ENCODE measurements at regions not wholly inside any gene's neighbourhood (a gene's known extent, or its start where the extent isn't known, plus 50 kb on each side); places are given as distances from the start of the nearest gene placed in this dataset.
A peak's percentile ranks its signal among the peaks of the same experiment; 100 is the strongest.

GRCh38 chr9:36470643-36471290, 70.7 kb upstream of the RNF38 start (continued):
- TF ChIP-seq, protein P1, sequence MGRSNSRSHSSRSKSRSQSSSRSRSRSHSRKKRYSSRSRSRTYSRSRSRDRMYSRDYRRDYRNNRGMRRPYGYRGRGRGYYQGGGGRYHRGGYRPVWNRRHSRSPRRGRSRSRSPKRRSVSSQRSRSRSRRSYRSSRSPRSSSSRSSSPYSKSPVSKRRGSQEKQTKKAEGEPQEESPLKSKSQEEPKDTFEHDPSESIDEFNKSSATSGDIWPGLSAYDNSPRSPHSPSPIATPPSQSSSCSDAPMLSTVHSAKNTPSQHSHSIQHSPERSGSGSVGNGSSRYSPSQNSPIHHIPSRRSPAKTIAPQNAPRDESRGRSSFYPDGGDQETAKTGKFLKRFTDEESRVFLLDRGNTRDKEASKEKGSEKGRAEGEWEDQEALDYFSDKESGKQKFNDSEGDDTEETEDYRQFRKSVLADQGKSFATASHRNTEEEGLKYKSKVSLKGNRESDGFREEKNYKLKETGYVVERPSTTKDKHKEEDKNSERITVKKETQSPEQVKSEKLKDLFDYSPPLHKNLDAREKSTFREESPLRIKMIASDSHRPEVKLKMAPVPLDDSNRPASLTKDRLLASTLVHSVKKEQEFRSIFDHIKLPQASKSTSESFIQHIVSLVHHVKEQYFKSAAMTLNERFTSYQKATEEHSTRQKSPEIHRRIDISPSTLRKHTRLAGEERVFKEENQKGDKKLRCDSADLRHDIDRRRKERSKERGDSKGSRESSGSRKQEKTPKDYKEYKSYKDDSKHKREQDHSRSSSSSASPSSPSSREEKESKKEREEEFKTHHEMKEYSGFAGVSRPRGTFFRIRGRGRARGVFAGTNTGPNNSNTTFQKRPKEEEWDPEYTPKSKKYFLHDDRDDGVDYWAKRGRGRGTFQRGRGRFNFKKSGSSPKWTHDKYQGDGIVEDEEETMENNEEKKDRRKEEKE (IDR thresholded peaks at IDR 0.05) = no peak
- TF ChIP-seq SIN3A (IDR thresholded peaks at IDR 0.05; ENCODE audit: low read depth, low read length) (no peak), IKZF2 (IDR thresholded peaks at IDR 0.05) (peak; percentile 23 to 42; a peak in 3 of 4 replicates), NFIC (IDR thresholded peaks at IDR 0.05; ENCODE audit: low read depth, low read length) (no peak), CHD1 (IDR thresholded peaks at IDR 0.05; ENCODE audit: low read depth, low read length) (no peak), BRCA1 (IDR thresholded peaks at IDR 0.05; ENCODE audit: low read depth, low read length) (no peak), ETV6 (conservative IDR thresholded peaks at IDR 0.05 in 1 of 2, IDR thresholded peaks at IDR 0.05 in 1 of 2; ENCODE audit: borderline replicate concordance in 1 of 2, low read depth in 1 of 2) (peak in 1 of 2 experiments; percentile 87; a peak in 2 of 4 replicates), LARP7 (IDR thresholded peaks at IDR 0.05) (no peak), PRDM15 (CRISPR knock-in tag; IDR thresholded peaks at IDR 0.05) (no peak), CBFB (IDR thresholded peaks at IDR 0.05; ENCODE audit: low read depth) (no peak), MEF2B (IDR thresholded peaks at IDR 0.05; ENCODE audit: partially characterized antibody, poor library complexity, severe bottlenecking) (no peak), SREBF2 (IDR thresholded peaks at IDR 0.05; ENCODE audit: low read length) (no peak), BACH1 (IDR thresholded peaks at IDR 0.05; ENCODE audit: borderline replicate concordance) (no peak; the same call in 1 of the 2 replicates), ZBTB40 (IDR thresholded peaks at IDR 0.05; ENCODE audit: borderline replicate concordance) (no peak), CREM (IDR thresholded peaks at IDR 0.05; ENCODE audit: low read depth) (peak; percentile 20; the same call in 1 of the 2 replicates), BHLHE40 (IDR thresholded peaks at IDR 0.05; ENCODE audit: borderline replicate concordance in 1 of 2, low read depth in 2 of 2, low read length in 1 of 2) (no peak), SUZ12 (IDR thresholded peaks at IDR 0.05; ENCODE audit: unreplicated experiment) (no peak), DPF2 (IDR thresholded peaks at IDR 0.05) (no peak)
- TF ChIP-seq, protein P2, sequence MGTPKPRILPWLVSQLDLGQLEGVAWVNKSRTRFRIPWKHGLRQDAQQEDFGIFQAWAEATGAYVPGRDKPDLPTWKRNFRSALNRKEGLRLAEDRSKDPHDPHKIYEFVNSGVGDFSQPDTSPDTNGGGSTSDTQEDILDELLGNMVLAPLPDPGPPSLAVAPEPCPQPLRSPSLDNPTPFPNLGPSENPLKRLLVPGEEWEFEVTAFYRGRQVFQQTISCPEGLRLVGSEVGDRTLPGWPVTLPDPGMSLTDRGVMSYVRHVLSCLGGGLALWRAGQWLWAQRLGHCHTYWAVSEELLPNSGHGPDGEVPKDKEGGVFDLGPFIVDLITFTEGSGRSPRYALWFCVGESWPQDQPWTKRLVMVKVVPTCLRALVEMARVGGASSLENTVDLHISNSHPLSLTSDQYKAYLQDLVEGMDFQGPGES (IDR thresholded peaks at IDR 0.05) = no peak
